Limb (tissue), 2 donors: ENCODE measurements at regions not wholly inside any gene's neighbourhood (a gene's known extent, or its start where the extent isn't known, plus 50 kb on each side); places are given as distances from the start of the nearest gene placed in this dataset.

Experiments used
- DNase-seq, 2 donors: peaks; one replicate each; pipeline ENCODE4 v3.0.0-alpha.2; 2016; ENCODE audit errors: extremely low spot score in 2 of 2

DNA sequence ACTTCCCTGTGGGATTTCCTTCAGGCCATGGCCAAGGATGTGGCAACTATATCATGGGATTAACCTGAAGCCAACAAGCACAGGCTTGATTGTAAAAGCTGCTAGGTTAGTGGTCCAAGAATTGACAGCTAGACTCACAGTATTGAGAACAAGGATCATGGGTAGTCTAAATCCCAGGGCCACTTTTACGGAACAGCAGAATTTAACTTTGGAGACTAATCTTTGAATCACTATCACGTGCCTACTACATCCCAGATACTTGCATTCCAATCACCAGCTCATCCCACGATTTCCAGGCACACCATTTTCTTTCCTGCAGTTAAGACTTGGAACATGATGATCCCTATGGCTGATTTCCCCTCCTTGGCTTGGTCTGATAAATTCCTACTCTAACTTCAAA, 65.6 kb upstream of the ADO start:
- DNase-seq, result no peak

DNA sequence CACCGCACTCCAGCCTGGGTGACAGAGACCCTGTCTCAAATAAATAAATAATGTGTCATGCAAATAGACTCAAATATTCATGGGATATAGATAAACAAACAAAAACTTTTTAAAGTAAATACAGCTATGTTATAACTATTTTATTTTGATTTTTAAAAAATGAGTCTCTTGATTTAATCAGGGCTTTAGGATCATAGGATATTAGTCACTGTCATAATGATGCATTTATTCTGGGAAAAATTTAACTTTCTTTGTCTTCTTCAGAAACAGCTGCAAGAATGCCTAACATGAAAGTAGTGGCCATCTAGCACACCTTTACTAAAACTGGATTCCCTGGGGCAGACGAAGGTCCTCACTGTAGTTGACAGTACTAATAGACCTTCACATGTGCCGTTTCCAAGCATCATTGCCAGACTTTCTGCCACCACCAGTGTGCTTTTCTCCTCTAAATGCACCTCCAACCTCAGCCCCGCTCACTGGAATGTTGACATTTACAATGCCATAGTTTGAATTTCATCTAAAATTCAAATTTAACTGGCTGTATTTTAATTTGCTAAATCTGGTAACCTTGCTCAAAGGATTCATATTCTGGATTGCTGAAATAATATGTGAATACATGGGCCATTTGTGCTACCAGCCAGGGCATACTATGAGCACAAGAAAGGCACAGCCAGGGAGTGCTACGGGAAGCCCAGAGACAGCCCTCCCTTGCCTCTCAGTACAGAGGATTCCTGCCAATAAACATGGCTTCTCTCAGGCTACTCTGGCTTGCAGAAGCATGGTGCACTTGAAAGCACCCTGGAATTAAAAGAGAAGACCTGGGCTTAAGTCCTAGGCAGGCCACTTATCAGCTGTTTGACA, 63.4 kb upstream of the ADO start:
- DNase-seq, result no peak

DNA sequence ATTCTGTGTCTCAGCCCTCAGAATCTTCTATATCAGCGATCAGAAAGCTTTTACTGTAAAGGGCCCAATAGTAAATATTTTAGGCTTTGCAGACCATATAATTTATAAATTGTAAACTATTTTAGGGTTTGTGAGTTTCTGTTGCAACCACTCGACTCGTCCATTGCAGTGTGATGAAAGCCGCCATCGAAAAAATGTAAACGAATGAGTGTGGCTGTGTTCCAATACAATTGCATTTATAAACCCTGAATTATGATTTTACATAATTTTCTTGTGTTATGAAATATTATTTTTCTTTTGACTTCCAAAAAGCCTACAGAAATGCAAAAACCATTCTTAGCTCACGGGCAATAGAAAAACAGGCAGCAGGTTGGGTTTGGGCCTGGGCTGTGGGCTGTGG, 62.5 kb upstream of the ADO start:
- no peak for DNase-seq

DNA sequence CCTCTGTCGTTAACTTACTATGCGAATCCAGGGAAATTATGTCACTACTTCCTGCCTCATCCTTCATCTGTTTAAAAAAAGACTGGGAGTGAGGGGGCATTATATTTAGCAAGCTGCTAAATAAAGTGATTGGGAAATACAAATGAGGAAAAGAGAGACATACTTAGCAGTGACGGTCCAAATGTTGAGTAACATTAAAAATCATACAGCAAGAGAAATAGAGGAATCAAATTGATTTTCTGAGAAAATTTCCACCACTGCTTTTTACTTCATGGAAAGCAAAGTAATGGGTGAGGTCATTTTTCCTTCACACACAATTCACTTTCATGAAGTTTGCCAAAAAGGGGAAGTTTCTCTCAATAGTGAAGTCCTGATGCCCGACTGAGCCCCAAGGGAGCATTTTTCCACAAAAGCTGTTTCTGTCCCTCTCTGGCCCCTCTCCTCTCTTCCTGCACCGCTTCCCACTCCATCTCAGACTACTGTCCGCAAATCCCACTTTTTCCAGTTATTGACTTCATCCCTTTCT, 61.9 kb upstream of the ADO start:
- DNase-seq, result peak in 1 of 2 donors; percentile 14

DNA sequence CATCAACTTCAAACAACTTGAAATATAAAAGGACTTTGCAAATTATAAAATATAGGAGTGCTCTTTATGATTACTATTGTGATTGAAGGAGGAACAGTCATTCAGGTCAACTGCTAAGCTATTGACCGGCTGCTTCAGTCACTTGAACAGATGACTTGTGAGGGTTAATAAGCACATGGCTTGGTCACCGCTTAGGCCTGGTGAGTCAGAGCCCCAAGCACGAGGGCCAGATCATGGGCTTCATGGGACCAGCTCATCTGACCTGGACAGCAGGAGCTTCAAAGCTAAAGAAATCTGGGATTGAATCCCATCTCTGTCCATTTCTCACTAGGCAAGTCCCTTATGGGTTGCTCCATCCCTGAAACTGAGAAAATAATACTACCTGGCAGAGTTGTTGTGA, 60.4 kb upstream of the ADO start:
- DNase-seq, result no peak

DNA sequence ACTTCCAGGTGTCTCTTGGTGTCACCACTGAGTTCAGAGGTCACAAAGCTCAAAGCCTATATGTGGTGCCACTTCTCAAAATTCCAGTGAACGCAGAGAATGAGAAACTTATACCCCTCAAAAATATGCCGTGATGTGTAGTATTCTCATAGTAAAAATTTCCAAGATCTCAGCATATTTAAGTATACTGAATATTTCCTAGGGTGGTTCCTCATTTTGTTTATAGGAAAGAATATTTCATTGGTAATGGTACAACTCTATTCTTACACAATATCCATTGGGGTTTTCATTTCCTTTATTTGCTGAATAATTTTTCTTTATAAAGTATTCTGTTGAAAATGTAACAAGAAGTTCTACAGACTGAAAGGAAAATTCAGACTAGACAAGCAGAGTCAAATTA, 58.9 kb upstream of the ADO start:
- no peak for DNase-seq

DNA sequence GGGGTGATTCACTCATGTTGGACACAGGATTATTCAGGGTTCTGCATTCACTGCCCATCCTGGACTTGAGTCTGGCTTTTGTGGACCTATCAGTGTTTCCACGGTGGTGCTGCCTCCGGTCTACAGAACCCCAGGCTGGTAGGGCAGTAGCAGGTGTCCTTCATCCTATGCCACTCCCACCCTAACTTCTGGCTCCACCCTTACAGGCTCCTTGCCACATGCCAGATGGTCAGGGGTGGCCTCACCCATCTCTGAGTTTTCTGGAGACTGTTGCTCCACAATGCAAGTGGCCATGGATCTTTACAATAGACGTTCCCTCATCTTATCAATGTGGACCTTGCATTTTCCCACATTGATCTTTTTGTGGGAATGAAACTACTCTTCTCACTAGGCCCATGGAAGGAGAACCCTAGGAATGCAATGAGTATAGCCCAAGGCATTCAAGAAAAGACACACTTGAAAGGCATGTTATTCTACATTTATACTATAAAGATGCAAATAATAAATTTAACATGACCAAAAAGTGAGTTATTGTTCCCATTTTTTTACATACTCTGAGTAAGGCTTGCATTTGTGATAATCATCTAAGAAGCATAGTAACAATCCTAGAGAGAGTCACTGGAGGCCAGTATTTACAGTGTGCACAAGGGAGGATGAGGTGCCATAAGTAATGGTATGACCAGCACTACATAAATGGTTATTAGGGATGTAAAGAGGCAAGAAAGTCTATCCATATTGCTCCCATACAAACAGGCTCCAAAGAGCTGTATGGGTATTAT, 57.4 kb upstream of the ADO start:
- DNase-seq, result no peak

DNA sequence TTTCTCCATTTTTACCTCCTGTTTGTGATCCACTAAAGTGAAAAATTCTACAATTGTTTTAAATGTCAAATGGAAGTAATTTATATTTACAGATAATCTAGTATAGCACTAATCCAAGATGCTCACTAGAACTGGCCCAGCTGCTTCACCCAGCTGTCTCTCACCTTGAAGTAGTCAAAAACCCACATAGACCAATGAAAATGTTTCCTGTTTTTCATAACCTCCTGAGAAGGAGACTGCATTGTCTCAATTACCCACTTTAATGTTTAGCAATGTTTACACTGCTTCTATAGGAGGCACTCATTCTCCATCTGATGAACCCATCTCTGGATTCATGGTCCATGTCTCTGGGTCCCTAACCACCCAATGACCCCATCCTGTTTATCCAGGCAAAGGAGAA, 56.1 kb upstream of the ADO start:
- DNase-seq, result no peak

DNA sequence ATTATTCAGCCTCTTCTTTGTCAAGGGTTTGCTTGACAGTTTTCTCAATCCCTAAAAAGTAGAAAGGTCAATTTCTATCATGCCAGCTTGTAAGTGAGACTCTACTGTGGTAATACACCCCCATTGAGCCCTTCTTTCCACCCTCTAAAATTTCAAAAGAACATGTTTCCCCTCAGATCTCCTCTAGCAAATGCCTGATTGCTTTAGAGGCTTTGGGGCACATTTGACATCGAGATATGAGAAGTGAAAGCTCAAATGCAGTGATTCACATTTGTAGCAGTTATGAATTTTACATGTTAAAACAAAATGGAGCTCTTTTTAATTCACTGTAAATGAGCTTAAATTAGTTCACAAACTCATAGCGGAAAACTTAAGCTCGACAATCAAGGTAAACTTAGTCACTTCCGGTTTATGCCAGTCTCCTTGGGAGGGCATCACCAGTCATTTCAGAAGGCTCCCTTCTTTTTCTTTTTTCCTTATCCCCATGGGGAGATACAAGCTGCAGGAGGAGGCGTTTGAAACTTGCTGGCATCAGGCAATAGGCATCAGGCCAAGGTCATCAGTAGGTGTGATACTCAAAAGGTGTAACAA, 55.3 kb upstream of the ADO start:
- DNase-seq, result no peak
